ENCODE measurements at regions not wholly inside any gene's neighbourhood (a gene's known extent, or its start where the extent isn't known, plus 50 kb on each side); places are given as distances from the start of the nearest gene placed in this dataset.
"Not testable (repeated sequence)": the region's sequence is repeated elsewhere in the genome, so short reads cannot be mapped to it uniquely, and the experiment has no call there.

DNA sequence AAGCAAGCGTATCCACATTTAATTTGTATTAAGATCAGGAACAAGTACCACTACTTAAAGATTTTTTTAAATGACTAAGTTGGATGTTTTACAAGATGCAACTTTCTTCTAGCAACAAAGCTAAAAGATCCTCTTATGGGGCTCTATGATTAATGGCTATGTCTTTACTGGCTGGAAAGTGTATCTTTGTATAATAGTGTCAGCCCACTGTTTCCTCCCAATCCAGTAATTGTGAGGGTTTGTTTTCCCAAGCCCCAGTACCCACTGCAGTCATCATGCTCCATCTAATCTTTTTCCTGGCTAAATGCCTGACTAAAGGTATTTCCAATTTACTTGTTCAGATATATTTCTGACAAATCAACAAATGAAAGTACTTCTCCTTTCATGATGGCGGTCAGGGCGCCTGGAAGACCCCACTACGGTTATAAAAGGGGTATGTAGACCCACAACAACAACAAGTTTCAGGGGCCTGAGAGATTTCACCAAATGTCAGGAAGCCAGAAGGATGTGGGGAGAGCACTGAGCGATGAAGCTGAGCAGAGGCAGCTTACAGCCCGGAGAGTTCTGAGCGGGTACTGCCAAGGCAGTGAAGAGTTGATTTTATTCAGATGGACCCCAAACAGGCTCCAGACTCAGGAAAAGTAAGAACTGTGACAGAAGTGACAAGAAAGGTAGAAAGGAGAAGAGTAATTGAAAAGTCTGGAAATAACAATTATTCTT, 222.6 kb upstream of the KLF14 start:
- Histone ChIP-seq H3K36me3 (ENCODE audit: control insufficient read depth, insufficient read depth, low read length) (no peaks in the 10 kb centered on the region), H3K9me3 (no peaks in the 10 kb centered on the region), H3K27me3 (replicated peaks; ENCODE audit: control insufficient read depth, insufficient read depth, low read length) (no peaks in the 10 kb centered on the region), H3K4me1 (0 out of 2 replicates have a peak, but pooled peaks cover 7% of the 10 kb centered on the region), H3K4me3 (ENCODE audit: low read depth, low read length) (no peak overlapping the region)
- Mint-ChIP-seq H3K9me3 (ENCODE audit: unreplicated experiment) (no peaks in the 10 kb centered on the region), H3K4me1 (ENCODE audit: low read depth, unreplicated experiment) (peaks cover 7% of the 10 kb centered on the region), H3K27me3 (ENCODE audit: insufficient read depth, unreplicated experiment) (no peaks in the 10 kb centered on the region), H3K27ac (ENCODE audit: unreplicated experiment) (no peak overlapping the region), H3K4me3 (ENCODE audit: unreplicated experiment) (no peak overlapping the region), H3K36me3 (ENCODE audit: insufficient read depth, unreplicated experiment) (no peaks in the 10 kb centered on the region)
- DNase-seq = no peak
- BruUV-seq (replicated peaks) = no TSS peak
- POLR2A ChIA-PET = no interaction called here
- TF ChIP-seq, protein P1, sequence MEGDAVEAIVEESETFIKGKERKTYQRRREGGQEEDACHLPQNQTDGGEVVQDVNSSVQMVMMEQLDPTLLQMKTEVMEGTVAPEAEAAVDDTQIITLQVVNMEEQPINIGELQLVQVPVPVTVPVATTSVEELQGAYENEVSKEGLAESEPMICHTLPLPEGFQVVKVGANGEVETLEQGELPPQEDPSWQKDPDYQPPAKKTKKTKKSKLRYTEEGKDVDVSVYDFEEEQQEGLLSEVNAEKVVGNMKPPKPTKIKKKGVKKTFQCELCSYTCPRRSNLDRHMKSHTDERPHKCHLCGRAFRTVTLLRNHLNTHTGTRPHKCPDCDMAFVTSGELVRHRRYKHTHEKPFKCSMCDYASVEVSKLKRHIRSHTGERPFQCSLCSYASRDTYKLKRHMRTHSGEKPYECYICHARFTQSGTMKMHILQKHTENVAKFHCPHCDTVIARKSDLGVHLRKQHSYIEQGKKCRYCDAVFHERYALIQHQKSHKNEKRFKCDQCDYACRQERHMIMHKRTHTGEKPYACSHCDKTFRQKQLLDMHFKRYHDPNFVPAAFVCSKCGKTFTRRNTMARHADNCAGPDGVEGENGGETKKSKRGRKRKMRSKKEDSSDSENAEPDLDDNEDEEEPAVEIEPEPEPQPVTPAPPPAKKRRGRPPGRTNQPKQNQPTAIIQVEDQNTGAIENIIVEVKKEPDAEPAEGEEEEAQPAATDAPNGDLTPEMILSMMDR (IDR thresholded peaks at IDR 0.05; ENCODE audit: insufficient read depth in 1 of 2, low read depth in 1 of 2, low read length in 1 of 2, severe bottlenecking in 1 of 2, unreplicated experiment in 1 of 2) = no peak
- intact Hi-C loops (cut with micrococcal nuclease; ENCODE audit: unreplicated experiment) = no loop called here
- CTCF ChIA-PET = interaction anchor here (1.7 kb wide), 1 partner anchor 60 kb away, joined by 8 read pairs; no protein-coding TSS in a partner anchor

DNA sequence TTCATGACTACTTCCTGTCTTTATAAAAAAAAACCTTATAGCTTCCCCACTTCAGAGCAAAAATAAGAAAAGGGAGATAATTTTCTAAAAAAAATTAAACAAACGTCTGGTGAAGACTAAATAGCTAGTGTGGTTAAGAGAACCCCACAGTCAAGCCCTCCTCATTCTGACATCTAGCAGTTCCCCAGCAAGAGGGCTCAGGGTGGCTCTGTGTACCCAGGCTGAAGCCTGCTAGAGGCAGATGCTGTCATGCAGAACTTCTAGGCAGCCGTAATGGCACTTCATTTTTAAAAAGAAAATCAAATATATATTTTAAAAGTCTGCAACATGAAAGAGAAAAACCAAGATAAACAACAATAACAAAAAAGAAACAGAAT, 223.1 kb upstream of the KLF14 start:
- Mint-ChIP-seq H3K27me3 (ENCODE audit: insufficient read depth, unreplicated experiment) (no peaks in the 10 kb centered on the region), H3K27ac (ENCODE audit: unreplicated experiment) (no peak overlapping the region), H3K36me3 (ENCODE audit: insufficient read depth, unreplicated experiment) (no peaks in the 10 kb centered on the region), H3K4me1 (ENCODE audit: low read depth, unreplicated experiment) (peaks cover 7% of the 10 kb centered on the region), H3K9me3 (ENCODE audit: unreplicated experiment) (no peaks in the 10 kb centered on the region), H3K4me3 (ENCODE audit: unreplicated experiment) (no peak overlapping the region)
- H3K4me3 ChIP-seq (ENCODE audit: low read depth, low read length) = no peak overlapping the region
- 0 out of 2 replicates have a peak, but pooled peaks cover 7% of the 10 kb centered on the region for H3K4me1 ChIP-seq
- CTCF ChIA-PET = no interaction called here
- H3K36me3 ChIP-seq (ENCODE audit: control insufficient read depth, insufficient read depth, low read length) = no peaks in the 10 kb centered on the region
- no peak for DNase-seq
- intact Hi-C loops (cut with micrococcal nuclease; ENCODE audit: unreplicated experiment) = no loop called here
- no TSS peak for BruUV-seq (replicated peaks)
- no peaks in the 10 kb centered on the region for H3K27me3 ChIP-seq (replicated peaks; ENCODE audit: control insufficient read depth, insufficient read depth, low read length)
- H3K9me3 ChIP-seq = no peaks in the 10 kb centered on the region
- POLR2A ChIA-PET = no interaction called here
- TF ChIP-seq, protein P1 (IDR thresholded peaks at IDR 0.05; ENCODE audit: insufficient read depth in 1 of 2, low read depth in 1 of 2, low read length in 1 of 2, severe bottlenecking in 1 of 2, unreplicated experiment in 1 of 2) = no peak

DNA sequence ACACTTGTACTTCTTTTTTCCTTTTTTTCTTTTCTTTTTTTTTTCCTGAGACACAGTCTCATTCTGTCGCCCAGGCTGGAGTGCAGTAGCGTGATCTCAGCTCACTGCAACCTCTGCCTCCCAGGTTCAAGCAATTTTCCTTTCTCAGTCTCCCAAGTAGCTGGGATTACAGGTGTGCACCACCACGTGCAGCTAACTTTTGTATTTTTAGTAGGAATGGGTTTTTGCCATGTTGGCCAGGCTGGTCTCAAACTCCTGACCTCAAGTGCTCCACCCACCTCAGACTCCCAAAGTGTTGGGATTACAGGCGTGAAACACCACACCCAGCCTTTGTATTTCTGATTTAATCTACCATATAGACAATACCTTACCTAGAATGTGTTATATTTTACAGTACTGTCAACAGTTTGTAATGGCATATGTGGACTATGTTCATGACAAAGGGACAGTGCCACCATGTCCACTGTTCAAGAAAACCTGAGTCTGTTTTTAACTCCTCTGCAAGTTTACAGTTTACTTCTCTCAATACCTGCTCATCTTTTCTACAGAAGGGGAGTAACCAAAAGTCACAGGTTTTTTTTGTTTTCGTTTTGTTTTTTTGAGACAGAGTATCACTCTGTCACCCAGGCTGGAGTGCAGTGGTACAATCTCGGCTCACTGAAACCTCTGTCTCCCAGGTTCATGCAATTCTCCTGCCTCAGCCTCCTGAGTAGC, 223.9 kb upstream of the KLF14 start:
- H3K4me1 Mint-ChIP-seq (ENCODE audit: low read depth, unreplicated experiment); intact Hi-C loops (cut with micrococcal nuclease; ENCODE audit: unreplicated experiment); H3K27me3 Mint-ChIP-seq (ENCODE audit: insufficient read depth, unreplicated experiment); H3K9me3 ChIP-seq; POLR2A ChIA-PET; CTCF ChIA-PET; H3K27ac Mint-ChIP-seq (ENCODE audit: unreplicated experiment); DNase-seq; H3K36me3 ChIP-seq (ENCODE audit: control insufficient read depth, insufficient read depth, low read length); H3K4me1 ChIP-seq; H3K4me3 Mint-ChIP-seq (ENCODE audit: unreplicated experiment); BruUV-seq (replicated peaks); H3K36me3 Mint-ChIP-seq (ENCODE audit: insufficient read depth, unreplicated experiment); H3K27me3 ChIP-seq (replicated peaks; ENCODE audit: control insufficient read depth, insufficient read depth, low read length); H3K4me3 ChIP-seq (ENCODE audit: low read depth, low read length); H3K9me3 Mint-ChIP-seq (ENCODE audit: unreplicated experiment): not testable (repeated sequence)
